ENCODE measurements at regions not wholly inside any gene's neighbourhood (a gene's known extent, or its start where the extent isn't known, plus 50 kb on each side); places are given as distances from the start of the nearest gene placed in this dataset.

DNA sequence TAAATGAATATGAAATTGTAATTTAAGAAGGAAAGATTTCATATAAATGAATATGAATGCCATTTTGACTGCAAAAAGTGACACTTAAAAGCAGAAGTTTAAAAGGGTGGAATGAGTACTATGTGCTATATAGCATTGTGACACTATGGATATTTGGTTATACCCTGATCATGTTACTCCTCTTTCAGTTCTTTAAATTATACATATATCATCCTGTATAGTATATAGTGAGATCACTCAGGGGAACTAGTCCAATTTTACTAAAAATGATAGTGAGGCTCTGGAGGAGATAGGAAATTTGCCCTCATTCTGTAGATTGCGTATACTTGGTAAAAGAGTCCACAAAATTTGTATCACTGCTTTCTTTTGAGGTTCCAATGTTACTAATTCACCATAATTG lies 155.7 kb upstream of the BTG1 start:
- Histone ChIP-seq H3K4me3 (no peak overlapping the region), H3K9me3 (no peaks in the 10 kb centered on the region), H3K27me3 (no peaks in the 10 kb centered on the region), H3K4me1 (no peaks in the 10 kb centered on the region), H3K27ac (no peak overlapping the region), H3K36me3 (no peaks in the 10 kb centered on the region)
- WGBS (ENCODE audit: insufficient coverage, low coverage, low lambda C conversion rate, missing lambda C conversion rate) = 100% methylated on average over 1 of the region's 1 CpG
- DNase-seq = no peak
- intact Hi-C loops (cut with DNase I) = no loop called here
- ATAC-seq = no peak
- TF ChIP-seq, protein P1, sequence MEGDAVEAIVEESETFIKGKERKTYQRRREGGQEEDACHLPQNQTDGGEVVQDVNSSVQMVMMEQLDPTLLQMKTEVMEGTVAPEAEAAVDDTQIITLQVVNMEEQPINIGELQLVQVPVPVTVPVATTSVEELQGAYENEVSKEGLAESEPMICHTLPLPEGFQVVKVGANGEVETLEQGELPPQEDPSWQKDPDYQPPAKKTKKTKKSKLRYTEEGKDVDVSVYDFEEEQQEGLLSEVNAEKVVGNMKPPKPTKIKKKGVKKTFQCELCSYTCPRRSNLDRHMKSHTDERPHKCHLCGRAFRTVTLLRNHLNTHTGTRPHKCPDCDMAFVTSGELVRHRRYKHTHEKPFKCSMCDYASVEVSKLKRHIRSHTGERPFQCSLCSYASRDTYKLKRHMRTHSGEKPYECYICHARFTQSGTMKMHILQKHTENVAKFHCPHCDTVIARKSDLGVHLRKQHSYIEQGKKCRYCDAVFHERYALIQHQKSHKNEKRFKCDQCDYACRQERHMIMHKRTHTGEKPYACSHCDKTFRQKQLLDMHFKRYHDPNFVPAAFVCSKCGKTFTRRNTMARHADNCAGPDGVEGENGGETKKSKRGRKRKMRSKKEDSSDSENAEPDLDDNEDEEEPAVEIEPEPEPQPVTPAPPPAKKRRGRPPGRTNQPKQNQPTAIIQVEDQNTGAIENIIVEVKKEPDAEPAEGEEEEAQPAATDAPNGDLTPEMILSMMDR (IDR thresholded peaks at IDR 0.05) = no peak
- TF ChIP-seq POLR2A (IDR thresholded peaks at IDR 0.05) = no peak

DNA sequence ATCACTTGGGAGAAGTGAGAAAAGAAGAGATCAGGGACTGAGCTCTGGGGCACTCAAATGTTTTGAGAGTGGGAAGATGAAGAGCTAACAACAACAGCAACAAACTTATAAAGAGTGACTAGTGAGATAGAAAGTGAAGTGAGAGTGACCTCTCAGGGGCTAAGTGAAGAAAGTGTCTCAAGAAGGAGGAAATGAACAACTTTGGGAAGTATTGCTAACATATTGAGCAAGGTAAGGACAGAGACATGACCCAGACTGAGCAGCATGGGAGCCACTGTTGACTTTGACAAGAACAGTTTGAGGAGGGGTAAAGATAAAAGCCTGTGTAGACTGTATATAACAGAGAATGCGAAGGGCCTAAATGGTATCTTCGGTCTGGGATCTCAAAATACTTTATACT lies 155.1 kb upstream of the BTG1 start:
- Histone ChIP-seq H3K27ac (no peak overlapping the region), H3K9me3 (no peaks in the 10 kb centered on the region), H3K27me3 (no peaks in the 10 kb centered on the region), H3K4me3 (no peak overlapping the region), H3K4me1 (no peaks in the 10 kb centered on the region), H3K36me3 (no peaks in the 10 kb centered on the region)
- DNase-seq (no peak), ATAC-seq (peak in 3 of 4 donors; percentile 18 to 50 (median 41))
- 90% methylated on average over 2 of the region's 2 CpGs for WGBS (ENCODE audit: insufficient coverage, low coverage, low lambda C conversion rate, missing lambda C conversion rate)
- TF ChIP-seq, protein P1 (IDR thresholded peaks at IDR 0.05) = no peak
- TF ChIP-seq POLR2A (IDR thresholded peaks at IDR 0.05) = no peak
- intact Hi-C loops (cut with DNase I) = no loop called here

DNA sequence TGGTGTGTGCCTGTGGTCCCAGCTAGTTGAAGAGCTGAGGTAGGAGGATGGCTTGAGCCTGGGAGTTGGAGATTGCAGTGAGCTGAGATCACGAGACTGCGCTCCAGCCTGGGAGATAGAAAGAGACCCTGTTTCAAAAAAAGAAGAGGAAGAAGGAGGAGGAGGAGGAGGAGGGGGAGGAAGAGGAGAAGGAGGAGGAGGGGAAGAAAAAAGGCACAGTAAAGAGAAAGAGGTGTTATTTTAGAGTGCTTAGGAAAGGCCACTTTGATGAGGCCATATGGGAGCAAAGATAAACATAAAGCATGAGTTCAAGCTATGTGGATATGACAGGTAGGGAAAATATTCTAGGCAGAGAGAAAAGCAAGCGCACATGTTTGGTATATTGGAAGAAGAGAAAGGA lies 154.1 kb upstream of the BTG1 start:
- no peaks in the 10 kb centered on the region for H3K9me3 ChIP-seq
- 57% methylated on average over 3 of the region's 3 CpGs for WGBS (ENCODE audit: insufficient coverage, low coverage, low lambda C conversion rate, missing lambda C conversion rate)
- TF ChIP-seq, protein P1 (IDR thresholded peaks at IDR 0.05) = no peak
- TF ChIP-seq POLR2A (IDR thresholded peaks at IDR 0.05) = no peak
- no peaks in the 10 kb centered on the region for H3K36me3 ChIP-seq
- no peak for ATAC-seq
- no peak for DNase-seq
- intact Hi-C loops (cut with DNase I) = no loop called here
- H3K27me3 ChIP-seq = no peaks in the 10 kb centered on the region
- H3K27ac ChIP-seq = no peak overlapping the region
- no peak overlapping the region for H3K4me3 ChIP-seq
- H3K4me1 ChIP-seq = no peaks in the 10 kb centered on the region

DNA sequence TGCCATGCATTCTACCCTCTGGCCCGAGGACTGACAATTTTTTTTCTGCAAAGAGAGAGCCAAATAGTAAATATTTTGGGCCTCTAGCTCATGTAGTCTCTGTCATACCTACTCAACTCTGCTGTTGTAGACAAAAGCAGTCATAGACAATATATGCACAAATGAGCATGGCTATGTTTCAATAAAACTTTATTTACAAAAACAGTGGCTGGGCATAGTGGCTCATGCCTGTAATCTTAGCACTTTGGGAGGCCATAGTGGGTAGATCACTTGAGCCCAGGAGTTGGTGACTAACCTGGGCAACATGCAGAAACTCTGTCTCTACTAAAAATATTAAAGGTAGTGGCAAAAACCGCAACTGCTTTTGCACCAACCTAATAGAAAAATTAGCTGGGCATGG lies 153.7 kb upstream of the BTG1 start:
- intact Hi-C loops (cut with DNase I) = no loop called here
- Histone ChIP-seq H3K36me3 (no peaks in the 10 kb centered on the region), H3K4me1 (no peaks in the 10 kb centered on the region), H3K4me3 (no peak overlapping the region), H3K9me3 (no peaks in the 10 kb centered on the region), H3K27ac (no peak overlapping the region), H3K27me3 (no peaks in the 10 kb centered on the region)
- no peak for ATAC-seq
- TF ChIP-seq, protein P1 (IDR thresholded peaks at IDR 0.05) = no peak
- no peak for TF ChIP-seq POLR2A (IDR thresholded peaks at IDR 0.05)
- WGBS (ENCODE audit: insufficient coverage, low coverage, low lambda C conversion rate, missing lambda C conversion rate) = 79% methylated on average over 2 of the region's 2 CpGs
- DNase-seq = no peak
